ENCODE measurements at regions not wholly inside any gene's neighbourhood (a gene's known extent, or its start where the extent isn't known, plus 50 kb on each side); places are given as distances from the start of the nearest gene placed in this dataset.
"Not testable (repeated sequence)": the region's sequence is repeated elsewhere in the genome, so short reads cannot be mapped to it uniquely, and the experiment has no call there.

GRCh38 chr15:89030311-89030710 lies 57.9 kb upstream of the ABHD2 start:
- Histone ChIP-seq H3K4me1 (ENCODE audit: control insufficient read depth, insufficient read depth, low read length) (no peaks in the 10 kb centered on the region), H3K4me3 (ENCODE audit: low read length) (no peak overlapping the region), H3K27ac (ENCODE audit: low read length) (no peak overlapping the region), H3K27me3 (ENCODE audit: control insufficient read depth, insufficient read depth) (no peaks in the 10 kb centered on the region), H3K9me3 (ENCODE audit: control insufficient read depth, low read length) (no peaks in the 10 kb centered on the region)
- 82% methylated on average over 3 of the region's 3 CpGs for WGBS
- DNase-seq (no peak), ATAC-seq (no peak)
- intact Hi-C loops (cut with DNase I) = no loop called here

GRCh38 chr15:89031637-89032285 lies 56.5 kb upstream of the ABHD2 start:
- ATAC-seq; H3K27me3 ChIP-seq (ENCODE audit: control insufficient read depth, insufficient read depth); intact Hi-C loops (cut with DNase I); H3K27ac ChIP-seq (ENCODE audit: low read length); DNase-seq; H3K4me1 ChIP-seq (ENCODE audit: control insufficient read depth, insufficient read depth, low read length); H3K4me3 ChIP-seq (ENCODE audit: low read length); H3K9me3 ChIP-seq (ENCODE audit: control insufficient read depth, low read length): not testable (repeated sequence)
- WGBS = 96% methylated on average over 47 of the region's 47 CpGs

GRCh38 chr15:89034305-89034704 lies 54.0 kb upstream of the ABHD2 start:
- Histone ChIP-seq H3K4me3 (ENCODE audit: low read length) (no peak overlapping the region), H3K4me1 (ENCODE audit: control insufficient read depth, insufficient read depth, low read length) (no peaks in the 10 kb centered on the region), H3K27me3 (ENCODE audit: control insufficient read depth, insufficient read depth) (no peaks in the 10 kb centered on the region), H3K27ac (ENCODE audit: low read length) (no peak overlapping the region), H3K9me3 (ENCODE audit: control insufficient read depth, low read length) (no peaks in the 10 kb centered on the region)
- DNase-seq (no peak), ATAC-seq (no peak)
- WGBS = 54% methylated on average over 4 of the region's 4 CpGs
- intact Hi-C loops (cut with DNase I) = no loop called here

GRCh38 chr15:89035150-89035549 lies 53.1 kb upstream of the ABHD2 start:
- Histone ChIP-seq H3K27me3 (ENCODE audit: control insufficient read depth, insufficient read depth) (no peaks in the 10 kb centered on the region), H3K4me1 (ENCODE audit: control insufficient read depth, insufficient read depth, low read length) (no peaks in the 10 kb centered on the region), H3K9me3 (ENCODE audit: control insufficient read depth, low read length) (no peaks in the 10 kb centered on the region), H3K4me3 (ENCODE audit: low read length) (no peak overlapping the region), H3K27ac (ENCODE audit: low read length) (no peak overlapping the region)
- intact Hi-C loops (cut with DNase I) = no loop called here
- no peak for ATAC-seq
- no peak for DNase-seq
- 66% methylated on average over 2 of the region's 2 CpGs for WGBS

GRCh38 chr15:89035658-89036057 lies 52.6 kb upstream of the ABHD2 start:
- Histone ChIP-seq H3K9me3 (ENCODE audit: control insufficient read depth, low read length) (no peaks in the 10 kb centered on the region), H3K27me3 (ENCODE audit: control insufficient read depth, insufficient read depth) (no peaks in the 10 kb centered on the region), H3K27ac (ENCODE audit: low read length) (no peak overlapping the region), H3K4me1 (ENCODE audit: control insufficient read depth, insufficient read depth, low read length) (no peaks in the 10 kb centered on the region), H3K4me3 (ENCODE audit: low read length) (no peak overlapping the region)
- intact Hi-C loops (cut with DNase I) = no loop called here
- ATAC-seq = no peak
- WGBS = 75% methylated on average over 2 of the region's 2 CpGs
- no peak for DNase-seq

- Histone ChIP-seq H3K9me3 (ENCODE audit: control insufficient read depth, low read length) (no peaks in the 10 kb centered on the region), H3K4me3 (ENCODE audit: low read length) (no peak overlapping the region), H3K27ac (ENCODE audit: low read length) (no peak overlapping the region), H3K27me3 (ENCODE audit: control insufficient read depth, insufficient read depth) (no peaks in the 10 kb centered on the region), H3K4me1 (ENCODE audit: control insufficient read depth, insufficient read depth, low read length) (no peaks in the 10 kb centered on the region)
- ATAC-seq (peak in 1 of 2 donors; percentile 44), DNase-seq (no peak)
- WGBS = 70% methylated on average over 8 of the region's 8 CpGs
- intact Hi-C loops (cut with DNase I) = no loop called here
Observed at GRCh38 chr15:89038146-89038545, 50.1 kb upstream of the ABHD2 start.
